ENCODE measurements at regions not wholly inside any gene's neighbourhood (a gene's known extent, or its start where the extent isn't known, plus 50 kb on each side); places are given as distances from the start of the nearest gene placed in this dataset.

DNA sequence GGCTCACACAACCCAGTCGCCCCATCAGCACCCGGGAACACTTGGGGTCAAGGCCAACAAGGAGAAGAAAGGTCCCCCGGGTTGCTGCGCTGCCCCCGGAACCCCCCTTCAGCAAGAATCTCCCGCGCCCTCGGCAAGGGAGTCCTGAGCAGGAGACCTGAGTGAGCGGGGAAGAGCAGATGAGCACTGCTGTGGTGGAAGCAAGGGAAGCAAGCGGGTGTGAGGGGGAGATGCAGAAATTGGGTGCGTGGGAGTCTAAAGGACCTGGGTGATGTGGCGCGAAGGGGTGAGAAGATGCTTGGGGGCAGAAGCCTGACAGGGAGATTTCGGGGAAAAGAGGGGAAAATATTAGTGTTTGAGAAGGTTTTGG is 105.5 kb upstream of the PRB2 start:
- Histone ChIP-seq H3K36me3 (ENCODE audit: insufficient read depth, low read length) (no peaks in the 10 kb centered on the region), H3K9me2 (ENCODE audit: insufficient read depth, low read length) (no peaks in the 10 kb centered on the region), H3K4me3 (ENCODE audit: low read length) (peak overlapping the region; percentile 79), H3K9ac (ENCODE audit: low read length) (peak overlapping the region; percentile 73), H3K9me3 (ENCODE audit: low read length) (no peaks in the 10 kb centered on the region), H2AFZ (ENCODE audit: low read depth, low read length) (peak overlapping the region; percentile 65), H4K20me1 (ENCODE audit: insufficient read depth) (no peaks in the 10 kb centered on the region), H3K27me3 (ENCODE audit: insufficient read depth, low read depth, low read length) (peaks cover 48% of the 10 kb centered on the region), H3K4me2 (ENCODE audit: low read length) (peak overlapping the region; percentile 43), H3K79me2 (replicated peaks; ENCODE audit: insufficient read depth, low read length) (no peaks in the 10 kb centered on the region), H3F3A (ENCODE audit: insufficient read depth, low read length, poor library complexity, severe bottlenecking) (no peaks in the 10 kb centered on the region), H3K27ac (ENCODE audit: low read length) (no peak overlapping the region)
- TF ChIP-seq MXI1 (conservative IDR thresholded peaks at IDR 0.05; ENCODE audit: poor library complexity, severe bottlenecking) (no peak), POLR2AphosphoS5 (IDR thresholded peaks at IDR 0.05) (no peak), SMC3 (conservative IDR thresholded peaks at IDR 0.05; ENCODE audit: poor library complexity) (no peak), EZH2 (IDR thresholded peaks at IDR 0.05; ENCODE audit: borderline replicate concordance, insufficient read depth, low read length, poor library complexity, severe bottlenecking) (no peak), TAF1 (IDR thresholded peaks at IDR 0.05; ENCODE audit: low read depth) (no peak), EP300 (conservative IDR thresholded peaks at IDR 0.05; ENCODE audit: poor library complexity, severe bottlenecking) (no peak), RAD21 (conservative IDR thresholded peaks at IDR 0.05) (no peak)
- TF ChIP-seq, protein P1, sequence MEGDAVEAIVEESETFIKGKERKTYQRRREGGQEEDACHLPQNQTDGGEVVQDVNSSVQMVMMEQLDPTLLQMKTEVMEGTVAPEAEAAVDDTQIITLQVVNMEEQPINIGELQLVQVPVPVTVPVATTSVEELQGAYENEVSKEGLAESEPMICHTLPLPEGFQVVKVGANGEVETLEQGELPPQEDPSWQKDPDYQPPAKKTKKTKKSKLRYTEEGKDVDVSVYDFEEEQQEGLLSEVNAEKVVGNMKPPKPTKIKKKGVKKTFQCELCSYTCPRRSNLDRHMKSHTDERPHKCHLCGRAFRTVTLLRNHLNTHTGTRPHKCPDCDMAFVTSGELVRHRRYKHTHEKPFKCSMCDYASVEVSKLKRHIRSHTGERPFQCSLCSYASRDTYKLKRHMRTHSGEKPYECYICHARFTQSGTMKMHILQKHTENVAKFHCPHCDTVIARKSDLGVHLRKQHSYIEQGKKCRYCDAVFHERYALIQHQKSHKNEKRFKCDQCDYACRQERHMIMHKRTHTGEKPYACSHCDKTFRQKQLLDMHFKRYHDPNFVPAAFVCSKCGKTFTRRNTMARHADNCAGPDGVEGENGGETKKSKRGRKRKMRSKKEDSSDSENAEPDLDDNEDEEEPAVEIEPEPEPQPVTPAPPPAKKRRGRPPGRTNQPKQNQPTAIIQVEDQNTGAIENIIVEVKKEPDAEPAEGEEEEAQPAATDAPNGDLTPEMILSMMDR (IDR thresholded peaks at IDR 0.05; ENCODE audit: poor library complexity, severe bottlenecking): no peak
- TF ChIP-seq, protein P2, sequence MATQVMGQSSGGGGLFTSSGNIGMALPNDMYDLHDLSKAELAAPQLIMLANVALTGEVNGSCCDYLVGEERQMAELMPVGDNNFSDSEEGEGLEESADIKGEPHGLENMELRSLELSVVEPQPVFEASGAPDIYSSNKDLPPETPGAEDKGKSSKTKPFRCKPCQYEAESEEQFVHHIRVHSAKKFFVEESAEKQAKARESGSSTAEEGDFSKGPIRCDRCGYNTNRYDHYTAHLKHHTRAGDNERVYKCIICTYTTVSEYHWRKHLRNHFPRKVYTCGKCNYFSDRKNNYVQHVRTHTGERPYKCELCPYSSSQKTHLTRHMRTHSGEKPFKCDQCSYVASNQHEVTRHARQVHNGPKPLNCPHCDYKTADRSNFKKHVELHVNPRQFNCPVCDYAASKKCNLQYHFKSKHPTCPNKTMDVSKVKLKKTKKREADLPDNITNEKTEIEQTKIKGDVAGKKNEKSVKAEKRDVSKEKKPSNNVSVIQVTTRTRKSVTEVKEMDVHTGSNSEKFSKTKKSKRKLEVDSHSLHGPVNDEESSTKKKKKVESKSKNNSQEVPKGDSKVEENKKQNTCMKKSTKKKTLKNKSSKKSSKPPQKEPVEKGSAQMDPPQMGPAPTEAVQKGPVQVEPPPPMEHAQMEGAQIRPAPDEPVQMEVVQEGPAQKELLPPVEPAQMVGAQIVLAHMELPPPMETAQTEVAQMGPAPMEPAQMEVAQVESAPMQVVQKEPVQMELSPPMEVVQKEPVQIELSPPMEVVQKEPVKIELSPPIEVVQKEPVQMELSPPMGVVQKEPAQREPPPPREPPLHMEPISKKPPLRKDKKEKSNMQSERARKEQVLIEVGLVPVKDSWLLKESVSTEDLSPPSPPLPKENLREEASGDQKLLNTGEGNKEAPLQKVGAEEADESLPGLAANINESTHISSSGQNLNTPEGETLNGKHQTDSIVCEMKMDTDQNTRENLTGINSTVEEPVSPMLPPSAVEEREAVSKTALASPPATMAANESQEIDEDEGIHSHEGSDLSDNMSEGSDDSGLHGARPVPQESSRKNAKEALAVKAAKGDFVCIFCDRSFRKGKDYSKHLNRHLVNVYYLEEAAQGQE (IDR thresholded peaks at IDR 0.05; ENCODE audit: borderline replicate concordance): no peak

DNA sequence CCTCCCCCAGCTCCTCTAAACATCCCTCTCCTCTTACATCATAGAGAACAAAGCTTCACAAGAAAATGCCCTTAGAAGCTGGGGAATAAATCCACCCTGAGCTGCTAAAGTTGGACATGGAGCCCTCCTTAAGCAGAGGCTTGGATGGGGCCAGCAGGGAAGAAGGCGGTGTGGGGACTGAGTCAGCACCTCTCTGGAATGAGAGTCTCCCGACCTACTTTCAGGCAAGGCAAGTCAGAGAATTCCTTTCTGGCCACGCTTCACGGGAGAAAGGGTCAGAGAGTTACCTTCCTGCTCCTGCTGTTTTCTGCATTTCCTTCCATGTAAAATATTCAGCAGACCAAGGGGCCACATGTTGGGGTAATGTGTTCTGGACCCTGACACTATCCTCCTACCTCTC is 113.3 kb upstream of the PRB2 start:
- no peaks in the 10 kb centered on the region for H3K9me2 ChIP-seq (ENCODE audit: insufficient read depth, low read length)
- no peak overlapping the region for H3K4me2 ChIP-seq (ENCODE audit: low read length)
- H3K27me3 ChIP-seq (ENCODE audit: insufficient read depth, low read depth, low read length): peaks cover under 1% of the 10 kb centered on the region
- H3K79me2 ChIP-seq (replicated peaks; ENCODE audit: insufficient read depth, low read length): no peaks in the 10 kb centered on the region
- H3K4me3 ChIP-seq (ENCODE audit: low read length): no peak overlapping the region
- no peaks in the 10 kb centered on the region for H4K20me1 ChIP-seq (ENCODE audit: insufficient read depth)
- TF ChIP-seq, protein P2 (IDR thresholded peaks at IDR 0.05; ENCODE audit: borderline replicate concordance): no peak
- H3K36me3 ChIP-seq (ENCODE audit: insufficient read depth, low read length): no peaks in the 10 kb centered on the region
- H3K9ac ChIP-seq (ENCODE audit: low read length): no peak overlapping the region
- no peaks in the 10 kb centered on the region for H3F3A ChIP-seq (ENCODE audit: insufficient read depth, low read length, poor library complexity, severe bottlenecking)
- H3K27ac ChIP-seq (ENCODE audit: low read length): no peak overlapping the region
- no peaks in the 10 kb centered on the region for H3K9me3 ChIP-seq (ENCODE audit: low read length)
- no peak overlapping the region for H2AFZ ChIP-seq (ENCODE audit: low read depth, low read length)
